ENCODE measurements at regions not wholly inside any gene's neighbourhood (a gene's known extent, or its start where the extent isn't known, plus 50 kb on each side); places are given as distances from the start of the nearest gene placed in this dataset.

GRCh38 chr22:49574205-49574880 lies 253.3 kb downstream of the BRD1 start:
- no peaks in the 10 kb centered on the region for H3K4me1 ChIP-seq
- H3K9me3 ChIP-seq = peaks cover 0 to 12% (median 0%) of the 10 kb centered on the region in 4 donors
- H3K4me3 ChIP-seq = no peak overlapping the region
- H3K27ac ChIP-seq = no peak overlapping the region
- no peak for DNase-seq (ENCODE audit: low spot score in 2 of 2)
- H3K27me3 ChIP-seq = no peaks in the 10 kb centered on the region
- no peak for TF ChIP-seq EP300 (IDR thresholded peaks at IDR 0.05)
- TF ChIP-seq, protein P1, sequence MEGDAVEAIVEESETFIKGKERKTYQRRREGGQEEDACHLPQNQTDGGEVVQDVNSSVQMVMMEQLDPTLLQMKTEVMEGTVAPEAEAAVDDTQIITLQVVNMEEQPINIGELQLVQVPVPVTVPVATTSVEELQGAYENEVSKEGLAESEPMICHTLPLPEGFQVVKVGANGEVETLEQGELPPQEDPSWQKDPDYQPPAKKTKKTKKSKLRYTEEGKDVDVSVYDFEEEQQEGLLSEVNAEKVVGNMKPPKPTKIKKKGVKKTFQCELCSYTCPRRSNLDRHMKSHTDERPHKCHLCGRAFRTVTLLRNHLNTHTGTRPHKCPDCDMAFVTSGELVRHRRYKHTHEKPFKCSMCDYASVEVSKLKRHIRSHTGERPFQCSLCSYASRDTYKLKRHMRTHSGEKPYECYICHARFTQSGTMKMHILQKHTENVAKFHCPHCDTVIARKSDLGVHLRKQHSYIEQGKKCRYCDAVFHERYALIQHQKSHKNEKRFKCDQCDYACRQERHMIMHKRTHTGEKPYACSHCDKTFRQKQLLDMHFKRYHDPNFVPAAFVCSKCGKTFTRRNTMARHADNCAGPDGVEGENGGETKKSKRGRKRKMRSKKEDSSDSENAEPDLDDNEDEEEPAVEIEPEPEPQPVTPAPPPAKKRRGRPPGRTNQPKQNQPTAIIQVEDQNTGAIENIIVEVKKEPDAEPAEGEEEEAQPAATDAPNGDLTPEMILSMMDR (IDR thresholded peaks at IDR 0.05) = no peak
- 83 to 84% methylated on average over 28 to 30 of the region's 30 CpGs for WGBS, 2 donors
- no peaks in the 10 kb centered on the region for H3K36me3 ChIP-seq

- 91 to 92% methylated on average over 11 of the region's 11 CpGs for WGBS, 2 donors
- H3K9me3 ChIP-seq = peaks cover 0 to 5% (median 0%) of the 10 kb centered on the region in 4 donors
- no peak for TF ChIP-seq EP300 (IDR thresholded peaks at IDR 0.05)
- TF ChIP-seq, protein P1 (IDR thresholded peaks at IDR 0.05) = no peak
- no peak for TF ChIP-seq POLR2A (IDR thresholded peaks at IDR 0.05)
- no peaks in the 10 kb centered on the region for H3K27me3 ChIP-seq
- no peak overlapping the region for H3K27ac ChIP-seq
- no peak overlapping the region for H3K4me3 ChIP-seq
- H3K36me3 ChIP-seq = no peaks in the 10 kb centered on the region
- H3K4me1 ChIP-seq = no peaks in the 10 kb centered on the region
- DNase-seq (ENCODE audit: low spot score in 2 of 2) = no peak
Observed at GRCh38 chr22:49573109-49573765, 254.4 kb downstream of the BRD1 start.

GRCh38 chr22:49571326-49571725 lies 256.3 kb downstream of the BRD1 start:
- H3K4me1 ChIP-seq = no peaks in the 10 kb centered on the region
- H3K4me3 ChIP-seq = no peak overlapping the region
- no peaks in the 10 kb centered on the region for H3K27me3 ChIP-seq
- WGBS, 2 donors = 79 to 86% methylated on average over 13 to 14 of the region's 14 CpGs
- TF ChIP-seq EP300 (IDR thresholded peaks at IDR 0.05) = no peak
- TF ChIP-seq, protein P1 (IDR thresholded peaks at IDR 0.05) = no peak
- TF ChIP-seq POLR2A (IDR thresholded peaks at IDR 0.05) = no peak
- no peak for DNase-seq (ENCODE audit: low spot score in 2 of 2)
- H3K36me3 ChIP-seq = no peaks in the 10 kb centered on the region
- peaks cover 0 to 5% (median 0%) of the 10 kb centered on the region in 4 donors for H3K9me3 ChIP-seq
- H3K27ac ChIP-seq = no peak overlapping the region

GRCh38 chr22:49570032-49570848 lies 257.4 kb downstream of the BRD1 start:
- WGBS, 2 donors = 72 to 77% methylated on average over 16 to 20 of the region's 20 CpGs
- no peak for DNase-seq (ENCODE audit: low spot score in 2 of 2)
- TF ChIP-seq, protein P1 (IDR thresholded peaks at IDR 0.05) = no peak
- no peak for TF ChIP-seq POLR2A (IDR thresholded peaks at IDR 0.05)
- TF ChIP-seq EP300 (IDR thresholded peaks at IDR 0.05) = no peak
- no peaks in the 10 kb centered on the region for H3K36me3 ChIP-seq
- no peaks in the 10 kb centered on the region for H3K27me3 ChIP-seq
- no peak overlapping the region for H3K27ac ChIP-seq
- H3K4me1 ChIP-seq = no peaks in the 10 kb centered on the region
- peaks cover 0 to 5% (median 0%) of the 10 kb centered on the region in 4 donors for H3K9me3 ChIP-seq
- no peak overlapping the region for H3K4me3 ChIP-seq

All from tibial nerve (tissue), 4 donors.